H4 (cell line): ENCODE measurements at regions not wholly inside any gene's neighbourhood (a gene's known extent, or its start where the extent isn't known, plus 50 kb on each side); places are given as distances from the start of the nearest gene placed in this dataset.
"Not testable (repeated sequence)": the region's sequence is repeated elsewhere in the genome, so short reads cannot be mapped to it uniquely, and the experiment has no call there.

ENCODE experiments used
- DNase-seq: peaks from one replicate; pipeline ENCODE4 v3.0.0-alpha.2; 2015; ENCODE audit warnings: low spot score

- no peak for DNase-seq
These were observed 92.5 kb downstream of the MMUT start for GRCh38 chr6:49370518-49370917.

GRCh38 chr6:49366539-49366938 is 96.5 kb downstream of the MMUT start:
- DNase-seq = no peak

- no peak for DNase-seq
These were observed 114.5 kb downstream of the MMUT start for GRCh38 chr6:49348561-49348960.

- DNase-seq = no peak
These were observed 120.6 kb downstream of the MMUT start for GRCh38 chr6:49342410-49342809.

GRCh38 chr6:49341869-49342268 is 121.2 kb downstream of the MMUT start:
- DNase-seq = no peak

GRCh38 chr6:49339096-49339495 is 124.0 kb downstream of the MMUT start:
- DNase-seq = no peak

- no peak for DNase-seq
These were observed 126.4 kb downstream of the MMUT start for GRCh38 chr6:49336514-49337131.

- no peak for DNase-seq
These were observed 129.5 kb downstream of the MMUT start for GRCh38 chr6:49333345-49334125.

GRCh38 chr6:49332781-49333180 is 130.3 kb downstream of the MMUT start:
- no peak for DNase-seq

- DNase-seq = no peak
These were observed 133.9 kb downstream of the MMUT start for GRCh38 chr6:49329186-49329585.

GRCh38 chr6:49328051-49328744 is 134.9 kb downstream of the MMUT start:
- DNase-seq = no peak

GRCh38 chr6:49327571-49327970 is 135.5 kb downstream of the MMUT start:
- no peak for DNase-seq

- DNase-seq = no peak
These were observed 136.0 kb downstream of the MMUT start for GRCh38 chr6:49327005-49327404.

GRCh38 chr6:49326347-49326746 is 136.7 kb downstream of the MMUT start:
- no peak for DNase-seq

GRCh38 chr6:49325891-49326290 is 137.2 kb downstream of the MMUT start:
- DNase-seq = no peak

GRCh38 chr6:49322861-49323260 is 140.2 kb downstream of the MMUT start:
- no peak for DNase-seq

- no peak for DNase-seq
These were observed 141.4 kb downstream of the MMUT start for GRCh38 chr6:49321561-49322072.

- no peak for DNase-seq
These were observed 158.0 kb downstream of the MMUT start for GRCh38 chr6:49305010-49305409.

GRCh38 chr6:49304393-49304792 is 158.7 kb downstream of the MMUT start:
- DNase-seq = not testable (repeated sequence)

- DNase-seq = no peak
These were observed 162.1 kb downstream of the MMUT start for GRCh38 chr6:49300911-49301310.

GRCh38 chr6:49300443-49300842 is 162.6 kb downstream of the MMUT start:
- no peak for DNase-seq

- DNase-seq = no peak
These were observed 163.8 kb downstream of the MMUT start for GRCh38 chr6:49299279-49299678.

GRCh38 chr6:49284180-49284579 is 178.9 kb downstream of the MMUT start:
- no peak for DNase-seq
